CD14-positive monocyte (primary cell): ENCODE measurements at regions not wholly inside any gene's neighbourhood (a gene's known extent, or its start where the extent isn't known, plus 50 kb on each side); places are given as distances from the start of the nearest gene placed in this dataset.

Experiments used
- DNase-seq, 3 donors: peaks; one replicate each; pipeline ENCODE4 v3.0.0-alpha.2; 2011 to 2022
- H2AFZ ChIP-seq: 2 replicates; pipeline ENCODE4 v1.6.0; 2012; ENCODE audit warnings: mild to moderate bottlenecking, low read depth, low read length, inconsistent platforms; ENCODE audit not compliant: insufficient read depth, poor library complexity, severe bottlenecking
- H3K27ac ChIP-seq, 2 donors: 1 replicate in 1 of 2; 2 replicates in 1 of 2; pipeline ENCODE4 v1.5.1; 2012 to 2013; ENCODE audit warnings: low read length in 2 of 2, control low read depth in 1 of 2, inconsistent platforms in 1 of 2, low read depth in 1 of 2, mild to moderate bottlenecking in 1 of 2
- H3K27me3 ChIP-seq, 2 donors: one replicate each; pipeline versions ENCODE4 v1.6.0 to v1.6.1; 2011 to 2013; ENCODE audit warnings: low read length in 2 of 2; ENCODE audit not compliant: control insufficient read depth in 2 of 2, insufficient read depth in 2 of 2
- H3K36me3 ChIP-seq, 2 donors: replicated peaks in 1 of 2; 1 replicate in 1 of 2; 2 replicates in 1 of 2; pipeline versions ENCODE4 v1.5.1 to v1.6.1; 2012 to 2013; ENCODE audit warnings: low read length in 2 of 2, control low read depth in 1 of 2, inconsistent platforms in 1 of 2, mild to moderate bottlenecking in 1 of 2; ENCODE audit not compliant: insufficient read depth in 2 of 2, control insufficient read depth in 1 of 2
- H3K4me1 ChIP-seq, 2 donors: 1 replicate in 1 of 2; 2 replicates in 1 of 2; pipeline versions ENCODE4 v1.5.1 to v1.6.1; 2012 to 2013; ENCODE audit warnings: low read length in 2 of 2, control low read depth in 1 of 2, inconsistent platforms in 1 of 2, mild to moderate bottlenecking in 1 of 2, moderate library complexity in 1 of 2; ENCODE audit not compliant: insufficient read depth in 2 of 2, control insufficient read depth in 1 of 2
- H3K4me2 ChIP-seq: replicated peaks from 2 replicates; pipeline ENCODE3; 2012; ENCODE audit warnings: low read length, moderate library complexity, mild to moderate bottlenecking; ENCODE audit not compliant: poor library complexity, severe bottlenecking; ENCODE audit errors: extremely low read depth
- H3K4me3 ChIP-seq, 3 experiments: fragments of 200-600 bp in 1 of 3; sonication (generic) in 1 of 3; replicated peaks in 1 of 3; 1 replicate in 2 of 3; 2 replicates in 1 of 3; pipeline ENCODE4 v1.5.1; 2011 to 2013; ENCODE audit warnings: low read length in 3 of 3, mild to moderate bottlenecking in 3 of 3, control low read depth in 2 of 3, low read depth in 2 of 3, inconsistent platforms in 1 of 3, moderate library complexity in 1 of 3
- H3K79me2 ChIP-seq: 2 replicates; pipeline ENCODE4 v1.6.0; 2012; ENCODE audit warnings: mild to moderate bottlenecking, control low read depth, inconsistent platforms, low read length, moderate library complexity; ENCODE audit not compliant: insufficient read depth
- H3K9ac ChIP-seq: 2 replicates; pipeline ENCODE4 v1.6.0; 2017; ENCODE audit warnings: low read length, mild to moderate bottlenecking; ENCODE audit not compliant: insufficient read depth, poor library complexity, severe bottlenecking
- H3K9me3 ChIP-seq, 2 donors: replicated peaks in 1 of 2; 1 replicate in 1 of 2; 2 replicates in 1 of 2; pipeline versions ENCODE4 v1.5.1 to v1.6.1; 2012 to 2013; ENCODE audit warnings: low read length in 2 of 2, control low read depth in 1 of 2; ENCODE audit not compliant: control insufficient read depth in 1 of 2, insufficient read depth in 1 of 2
- H4K20me1 ChIP-seq: 2 replicates; pipeline ENCODE4 v1.6.0; 2012; ENCODE audit warnings: mild to moderate bottlenecking, low read length, control low read depth, moderate library complexity; ENCODE audit not compliant: insufficient read depth
- H3K27ac Mint-ChIP-seq, 7 donors: one replicate each; pipeline ENCODE4 v1.8.0; 2020; ENCODE audit warnings: mild to moderate bottlenecking in 7 of 7, mixed read lengths in 7 of 7, moderate library complexity in 6 of 7, inconsistent platforms in 2 of 7
- H3K27me3 Mint-ChIP-seq, 3 donors: one replicate each; pipeline ENCODE4 v1.8.0; 2021 to 2022; ENCODE audit warnings: low read depth in 3 of 3, mild to moderate bottlenecking in 3 of 3, mixed read lengths in 3 of 3, moderate library complexity in 3 of 3, inconsistent platforms in 1 of 3
- H3K36me3 Mint-ChIP-seq, 2 donors: one replicate each; pipeline ENCODE4 v1.8.0; 2020; ENCODE audit warnings: mixed read lengths in 2 of 2, inconsistent platforms in 1 of 2, mild to moderate bottlenecking in 1 of 2
- H3K4me1 Mint-ChIP-seq: one replicate; pipeline ENCODE4 v1.8.0; 2020; ENCODE audit warnings: mild to moderate bottlenecking, mixed read lengths
- H3K4me3 Mint-ChIP-seq, 2 donors: one replicate each; pipeline ENCODE4 v1.8.0; 2020; ENCODE audit warnings: mild to moderate bottlenecking in 2 of 2, mixed read lengths in 2 of 2, moderate library complexity in 1 of 2
- H3K9me3 Mint-ChIP-seq, 7 donors: one replicate each; pipeline ENCODE4 v1.8.0; 2020 to 2022; ENCODE audit warnings: mixed read lengths in 7 of 7, mild to moderate bottlenecking in 6 of 7, moderate library complexity in 6 of 7, inconsistent platforms in 2 of 7
- WGBS: methylation state at CpG from one replicate; pipeline ENCODE4 v1.1.5; 2013; ENCODE audit warnings: missing lambda C conversion rate; ENCODE audit not compliant: insufficient coverage; 5-methylcytosine and 5-hydroxymethylcytosine counted together
- intact Hi-C, 2 donors: fragments of 100-400 bp; cut with micrococcal nuclease; formaldehyde crosslinking; loops; one replicate each; pipeline versions ENCODE4 v1.15.0 to v1.15.1; 2023
- TF ChIP-seq, protein P1 (sequence below): fragments of 200-600 bp; IDR thresholded peaks from one replicate; pipeline ENCODE4 v1.8.0; 2022; ENCODE audit warnings: antibody characterized with exemption, mild to moderate bottlenecking

GRCh38 chr2:52539026-52539970, 1228.3 kb upstream of the CHAC2 start:
- no peaks in the 10 kb centered on the region for H3K79me2 ChIP-seq
- H3K27ac ChIP-seq, result no peak overlapping the region
- intact Hi-C loops, result no loop called here
- Mint-ChIP-seq H3K27me3 (no peaks in the 10 kb centered on the region), H3K9me3 (peaks cover 0 to 26% (median 5%) of the 10 kb centered on the region in 7 donors), H3K27ac (no peak overlapping the region), H3K4me3 (no peak overlapping the region), H3K4me1 (no peaks in the 10 kb centered on the region), H3K36me3 (no peaks in the 10 kb centered on the region)
- H3K4me2 ChIP-seq, result no peak overlapping the region
- no peak overlapping the region for H2AFZ ChIP-seq
- no peaks in the 10 kb centered on the region for H3K36me3 ChIP-seq
- DNase-seq, result no peak
- no peak overlapping the region for H3K9ac ChIP-seq
- H3K9me3 ChIP-seq, result peaks cover 0 to 14% of the 10 kb centered on the region in 2 donors
- TF ChIP-seq, protein P1, sequence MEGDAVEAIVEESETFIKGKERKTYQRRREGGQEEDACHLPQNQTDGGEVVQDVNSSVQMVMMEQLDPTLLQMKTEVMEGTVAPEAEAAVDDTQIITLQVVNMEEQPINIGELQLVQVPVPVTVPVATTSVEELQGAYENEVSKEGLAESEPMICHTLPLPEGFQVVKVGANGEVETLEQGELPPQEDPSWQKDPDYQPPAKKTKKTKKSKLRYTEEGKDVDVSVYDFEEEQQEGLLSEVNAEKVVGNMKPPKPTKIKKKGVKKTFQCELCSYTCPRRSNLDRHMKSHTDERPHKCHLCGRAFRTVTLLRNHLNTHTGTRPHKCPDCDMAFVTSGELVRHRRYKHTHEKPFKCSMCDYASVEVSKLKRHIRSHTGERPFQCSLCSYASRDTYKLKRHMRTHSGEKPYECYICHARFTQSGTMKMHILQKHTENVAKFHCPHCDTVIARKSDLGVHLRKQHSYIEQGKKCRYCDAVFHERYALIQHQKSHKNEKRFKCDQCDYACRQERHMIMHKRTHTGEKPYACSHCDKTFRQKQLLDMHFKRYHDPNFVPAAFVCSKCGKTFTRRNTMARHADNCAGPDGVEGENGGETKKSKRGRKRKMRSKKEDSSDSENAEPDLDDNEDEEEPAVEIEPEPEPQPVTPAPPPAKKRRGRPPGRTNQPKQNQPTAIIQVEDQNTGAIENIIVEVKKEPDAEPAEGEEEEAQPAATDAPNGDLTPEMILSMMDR, result no peak
- H3K4me1 ChIP-seq, result no peaks in the 10 kb centered on the region
- no peak overlapping the region for H3K4me3 ChIP-seq
- H3K27me3 ChIP-seq, result no peaks in the 10 kb centered on the region
- H4K20me1 ChIP-seq, result no peaks in the 10 kb centered on the region
- no CpG with 5 or more reads among the region's 6 CpGs for WGBS

DNA sequence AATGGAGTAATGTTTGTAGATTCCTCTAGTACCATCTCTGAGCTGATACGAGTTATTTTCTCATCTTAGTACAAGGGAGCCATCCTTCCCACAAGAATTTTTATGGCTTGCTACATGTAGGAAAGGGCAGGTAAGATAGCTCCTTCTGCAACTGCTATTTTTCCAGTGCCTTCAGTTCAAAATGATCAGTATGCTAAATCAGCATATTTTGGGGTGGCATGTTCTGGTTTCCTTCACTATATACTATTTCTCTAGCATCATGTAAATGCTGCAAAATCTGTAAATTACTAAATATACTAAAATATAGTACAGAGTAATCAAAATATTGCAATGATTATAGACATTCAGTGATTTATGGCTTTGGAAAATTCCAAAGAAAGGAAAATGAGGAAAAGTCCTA, 1230.0 kb upstream of the CHAC2 start:
- H3K4me1 ChIP-seq, result no peaks in the 10 kb centered on the region
- no peak overlapping the region for H2AFZ ChIP-seq
- H3K27ac ChIP-seq, result no peak overlapping the region
- no peaks in the 10 kb centered on the region for H3K79me2 ChIP-seq
- DNase-seq, result no peak
- Mint-ChIP-seq H3K4me3 (no peak overlapping the region), H3K4me1 (no peaks in the 10 kb centered on the region), H3K9me3 (peaks cover 0 to 21% (median 2%) of the 10 kb centered on the region in 7 donors), H3K36me3 (no peaks in the 10 kb centered on the region), H3K27ac (no peak overlapping the region), H3K27me3 (no peaks in the 10 kb centered on the region)
- H4K20me1 ChIP-seq, result no peaks in the 10 kb centered on the region
- no peak overlapping the region for H3K4me2 ChIP-seq
- H3K9me3 ChIP-seq, result peaks cover 0 to 10% of the 10 kb centered on the region in 2 donors
- no peaks in the 10 kb centered on the region for H3K27me3 ChIP-seq
- TF ChIP-seq, protein P1, result no peak
- no peaks in the 10 kb centered on the region for H3K36me3 ChIP-seq
- no CpG with 5 or more reads among the region's 1 CpG for whole genome bisulfite sequencing
- no peak overlapping the region for H3K4me3 ChIP-seq
- no peak overlapping the region for H3K9ac ChIP-seq
- intact Hi-C loops, result no loop called here
